ENCODE measurements at regions not wholly inside any gene's neighbourhood (a gene's known extent, or its start where the extent isn't known, plus 50 kb on each side); places are given as distances from the start of the nearest gene placed in this dataset.

- Histone ChIP-seq H3K9me3 (no peaks in the 10 kb centered on the region), H3K27me3 (no peaks in the 10 kb centered on the region), H3K27ac (no peak overlapping the region), H3K4me1 (no peaks in the 10 kb centered on the region), H3K36me3 (no peaks in the 10 kb centered on the region), H3K4me3 (no peak overlapping the region)
- no peak for TF ChIP-seq CTCF (IDR thresholded peaks at IDR 0.05)
- intact Hi-C loops (cut with DNase I) = no loop called here
- DNase-seq (no peak), ATAC-seq (no peak)
Observed at GRCh38 chr21:15964236-15964855, 234.6 kb downstream of the USP25 start.

- intact Hi-C loops (cut with DNase I) = no loop called here
- Histone ChIP-seq H3K36me3 (no peaks in the 10 kb centered on the region), H3K27ac (no peak overlapping the region), H3K27me3 (no peaks in the 10 kb centered on the region), H3K4me3 (no peak overlapping the region), H3K4me1 (no peaks in the 10 kb centered on the region), H3K9me3 (no peaks in the 10 kb centered on the region)
- no peak for TF ChIP-seq CTCF (IDR thresholded peaks at IDR 0.05)
- ATAC-seq = no peak
- no peak for DNase-seq
Observed at GRCh38 chr21:15966231-15966630, 236.4 kb downstream of the USP25 start.

GRCh38 chr21:15966651-15967050 is 236.9 kb downstream of the USP25 start:
- no peak for ATAC-seq
- intact Hi-C loops (cut with DNase I) = no loop called here
- no peak for DNase-seq

GRCh38 chr21:15967661-15968060 is 237.9 kb downstream of the USP25 start:
- no peak overlapping the region for H3K27ac ChIP-seq
- DNase-seq (no peak), ATAC-seq (no peak)
- TF ChIP-seq CTCF (IDR thresholded peaks at IDR 0.05) = no peak
- H3K27me3 ChIP-seq = no peaks in the 10 kb centered on the region
- H3K36me3 ChIP-seq = no peaks in the 10 kb centered on the region
- no peaks in the 10 kb centered on the region for H3K9me3 ChIP-seq
- H3K4me3 ChIP-seq = no peak overlapping the region
- H3K4me1 ChIP-seq = no peaks in the 10 kb centered on the region
- intact Hi-C loops (cut with DNase I) = no loop called here

More at GRCh38 chr21:15966651-15967050, 236.9 kb downstream of the USP25 start:
- H3K27ac ChIP-seq = no peak overlapping the region
- no peak for TF ChIP-seq CTCF (IDR thresholded peaks at IDR 0.05)
- H3K36me3 ChIP-seq = no peaks in the 10 kb centered on the region
- H3K4me3 ChIP-seq = no peak overlapping the region
- H3K27me3 ChIP-seq = no peaks in the 10 kb centered on the region
- no peaks in the 10 kb centered on the region for H3K4me1 ChIP-seq
- no peaks in the 10 kb centered on the region for H3K9me3 ChIP-seq

- DNase-seq = no peak
Observed at GRCh38 chr21:15968776-15969310, 239.1 kb downstream of the USP25 start.

More at GRCh38 chr21:15968776-15969310, 239.1 kb downstream of the USP25 start:
- intact Hi-C loops (cut with DNase I) = no loop called here
- Histone ChIP-seq H3K27ac (no peak overlapping the region), H3K27me3 (no peaks in the 10 kb centered on the region), H3K9me3 (no peaks in the 10 kb centered on the region), H3K4me3 (no peak overlapping the region), H3K36me3 (no peaks in the 10 kb centered on the region), H3K4me1 (no peaks in the 10 kb centered on the region)
- ATAC-seq = no peak
- no peak for TF ChIP-seq CTCF (IDR thresholded peaks at IDR 0.05)
